ENCODE measurements at regions not wholly inside any gene's neighbourhood (a gene's known extent, or its start where the extent isn't known, plus 50 kb on each side); places are given as distances from the start of the nearest gene placed in this dataset.

DNA sequence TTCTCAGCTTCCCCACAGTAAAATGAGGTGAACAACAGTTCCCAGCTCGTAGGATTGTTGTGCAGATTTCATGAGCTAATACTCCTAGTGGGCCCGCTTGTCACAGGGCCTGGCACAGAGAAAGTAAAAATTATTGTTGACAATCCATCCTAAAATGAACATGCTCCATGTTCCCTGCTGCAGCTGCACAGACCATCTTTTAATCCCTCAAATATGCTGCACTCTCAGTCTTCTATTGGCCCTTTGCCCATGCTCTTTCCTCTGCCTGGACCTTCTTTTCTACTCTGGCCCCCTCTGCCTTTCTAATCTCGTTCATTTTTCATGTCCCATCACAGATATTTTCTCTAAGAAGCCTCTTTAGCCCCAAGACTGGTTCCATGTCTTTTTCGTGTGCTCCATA is 117.7 kb upstream of the NR3C1 start:
- TF ChIP-seq POLR2AphosphoS5 (IDR thresholded peaks at IDR 0.05; ENCODE audit: low read depth, low read length) (no peak), POLR2A (IDR thresholded peaks at IDR 0.05; ENCODE audit: control extremely low read depth in 1 of 2, low read depth in 2 of 2, low read length in 2 of 2) (no peak), CBX8 (IDR thresholded peaks at IDR 0.05; ENCODE audit: borderline replicate concordance, low read depth, low read length) (no peak), RXRA (IDR thresholded peaks at IDR 0.05; ENCODE audit: insufficient read depth, low read depth, low read length) (no peak), RBBP5 (IDR thresholded peaks at IDR 0.05; ENCODE audit: borderline replicate concordance, low read depth, low read length) (no peak)
- TF ChIP-seq, protein P1, sequence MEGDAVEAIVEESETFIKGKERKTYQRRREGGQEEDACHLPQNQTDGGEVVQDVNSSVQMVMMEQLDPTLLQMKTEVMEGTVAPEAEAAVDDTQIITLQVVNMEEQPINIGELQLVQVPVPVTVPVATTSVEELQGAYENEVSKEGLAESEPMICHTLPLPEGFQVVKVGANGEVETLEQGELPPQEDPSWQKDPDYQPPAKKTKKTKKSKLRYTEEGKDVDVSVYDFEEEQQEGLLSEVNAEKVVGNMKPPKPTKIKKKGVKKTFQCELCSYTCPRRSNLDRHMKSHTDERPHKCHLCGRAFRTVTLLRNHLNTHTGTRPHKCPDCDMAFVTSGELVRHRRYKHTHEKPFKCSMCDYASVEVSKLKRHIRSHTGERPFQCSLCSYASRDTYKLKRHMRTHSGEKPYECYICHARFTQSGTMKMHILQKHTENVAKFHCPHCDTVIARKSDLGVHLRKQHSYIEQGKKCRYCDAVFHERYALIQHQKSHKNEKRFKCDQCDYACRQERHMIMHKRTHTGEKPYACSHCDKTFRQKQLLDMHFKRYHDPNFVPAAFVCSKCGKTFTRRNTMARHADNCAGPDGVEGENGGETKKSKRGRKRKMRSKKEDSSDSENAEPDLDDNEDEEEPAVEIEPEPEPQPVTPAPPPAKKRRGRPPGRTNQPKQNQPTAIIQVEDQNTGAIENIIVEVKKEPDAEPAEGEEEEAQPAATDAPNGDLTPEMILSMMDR (IDR thresholded peaks at IDR 0.05; ENCODE audit: control extremely low read depth in 1 of 3, insufficient read depth in 1 of 3, low read depth in 1 of 3, low read length in 3 of 3), result no peak
